ENCODE measurements at regions not wholly inside any gene's neighbourhood (a gene's known extent, or its start where the extent isn't known, plus 50 kb on each side); places are given as distances from the start of the nearest gene placed in this dataset.

GRCh38 chr9:23302281-23302680 lies 523.8 kb downstream of the ELAVL2 start:
- DNase-seq (ENCODE audit: low spot score) (no peak), ATAC-seq (ENCODE audit: low read depth) (no peak)
- H3K27ac ChIP-seq (ENCODE audit: poor library complexity, severe bottlenecking), result no peak overlapping the region
- peaks cover 17% of the 10 kb centered on the region for H3K27me3 ChIP-seq (ENCODE audit: insufficient read depth, poor library complexity, severe bottlenecking)
- no peaks in the 10 kb centered on the region for H3K36me3 ChIP-seq (ENCODE audit: low read depth)
- H3K4me3 ChIP-seq (ENCODE audit: severe bottlenecking), result no peak overlapping the region
- H3K9me3 ChIP-seq (ENCODE audit: severe bottlenecking), result no peaks in the 10 kb centered on the region
- H3K4me1 ChIP-seq (ENCODE audit: insufficient read depth, poor library complexity, severe bottlenecking), result no peaks in the 10 kb centered on the region
- TF ChIP-seq CTCF (IDR thresholded peaks at IDR 0.05; ENCODE audit: poor library complexity, severe bottlenecking), result no peak

- no peak overlapping the region for H3K4me3 ChIP-seq (ENCODE audit: severe bottlenecking)
- H3K9me3 ChIP-seq (ENCODE audit: severe bottlenecking), result no peaks in the 10 kb centered on the region
- peaks cover 10% of the 10 kb centered on the region for H3K27me3 ChIP-seq (ENCODE audit: insufficient read depth, poor library complexity, severe bottlenecking)
- DNase-seq (ENCODE audit: low spot score), result no peak
- TF ChIP-seq CTCF (IDR thresholded peaks at IDR 0.05; ENCODE audit: poor library complexity, severe bottlenecking), result no peak
- no peaks in the 10 kb centered on the region for H3K36me3 ChIP-seq (ENCODE audit: low read depth)
- no peak for ATAC-seq (ENCODE audit: low read depth)
- H3K27ac ChIP-seq (ENCODE audit: poor library complexity, severe bottlenecking), result no peak overlapping the region
- no peaks in the 10 kb centered on the region for H3K4me1 ChIP-seq (ENCODE audit: insufficient read depth, poor library complexity, severe bottlenecking)
Observed at GRCh38 chr9:23306731-23307130, 519.3 kb downstream of the ELAVL2 start.

- no peak for TF ChIP-seq CTCF (IDR thresholded peaks at IDR 0.05; ENCODE audit: poor library complexity, severe bottlenecking)
- Histone ChIP-seq H3K4me1 (ENCODE audit: insufficient read depth, poor library complexity, severe bottlenecking) (no peaks in the 10 kb centered on the region), H3K27me3 (ENCODE audit: insufficient read depth, poor library complexity, severe bottlenecking) (peaks cover 7% of the 10 kb centered on the region), H3K27ac (ENCODE audit: poor library complexity, severe bottlenecking) (no peak overlapping the region), H3K4me3 (ENCODE audit: severe bottlenecking) (no peak overlapping the region), H3K9me3 (ENCODE audit: severe bottlenecking) (no peaks in the 10 kb centered on the region), H3K36me3 (ENCODE audit: low read depth) (no peaks in the 10 kb centered on the region)
- ATAC-seq (ENCODE audit: low read depth) (no peak), DNase-seq (ENCODE audit: low spot score) (no peak)
Observed at GRCh38 chr9:23307731-23308513, 518.1 kb downstream of the ELAVL2 start.

- Histone ChIP-seq H3K36me3 (ENCODE audit: low read depth) (no peaks in the 10 kb centered on the region), H3K27me3 (ENCODE audit: insufficient read depth, poor library complexity, severe bottlenecking) (no peaks in the 10 kb centered on the region), H3K27ac (ENCODE audit: poor library complexity, severe bottlenecking) (no peak overlapping the region), H3K4me1 (ENCODE audit: insufficient read depth, poor library complexity, severe bottlenecking) (no peaks in the 10 kb centered on the region), H3K4me3 (ENCODE audit: severe bottlenecking) (no peak overlapping the region), H3K9me3 (ENCODE audit: severe bottlenecking) (no peaks in the 10 kb centered on the region)
- ATAC-seq (ENCODE audit: low read depth) (no peak), DNase-seq (ENCODE audit: low spot score) (no peak)
- TF ChIP-seq CTCF (IDR thresholded peaks at IDR 0.05; ENCODE audit: poor library complexity, severe bottlenecking), result no peak
Observed at GRCh38 chr9:23309800-23310199, 516.2 kb downstream of the ELAVL2 start.

- H3K9me3 ChIP-seq (ENCODE audit: severe bottlenecking), result no peaks in the 10 kb centered on the region
- H3K4me1 ChIP-seq (ENCODE audit: insufficient read depth, poor library complexity, severe bottlenecking), result no peaks in the 10 kb centered on the region
- H3K27me3 ChIP-seq (ENCODE audit: insufficient read depth, poor library complexity, severe bottlenecking), result no peaks in the 10 kb centered on the region
- H3K36me3 ChIP-seq (ENCODE audit: low read depth), result no peaks in the 10 kb centered on the region
- H3K27ac ChIP-seq (ENCODE audit: poor library complexity, severe bottlenecking), result no peak overlapping the region
- DNase-seq (ENCODE audit: low spot score) (no peak), ATAC-seq (ENCODE audit: low read depth) (no peak)
- no peak overlapping the region for H3K4me3 ChIP-seq (ENCODE audit: severe bottlenecking)
- no peak for TF ChIP-seq CTCF (IDR thresholded peaks at IDR 0.05; ENCODE audit: poor library complexity, severe bottlenecking)
Observed at GRCh38 chr9:23314247-23314646, 511.8 kb downstream of the ELAVL2 start.

All from RWPE2 (cell line).